KG1 (cell line): ENCODE measurements at regions not wholly inside any gene's neighbourhood (a gene's known extent, or its start where the extent isn't known, plus 50 kb on each side); places are given as distances from the start of the nearest gene placed in this dataset.

Experiments
- DNase-seq: peaks from one replicate; lab custom pipeline; 2025; lab: John Stamatoyannopoulos, UW

- no peak for DNase-seq
These were observed 270.6 kb downstream of the MAF start for GRCh38 chr16:79329967-79330366.

GRCh38 chr16:79329166-79329521 is 271.4 kb downstream of the MAF start:
- no peak for DNase-seq

- no peak for DNase-seq
These were observed 272.0 kb downstream of the MAF start for GRCh38 chr16:79328402-79329165.

GRCh38 chr16:79327836-79328235 is 272.7 kb downstream of the MAF start:
- DNase-seq = no peak

- DNase-seq = no peak
These were observed 274.0 kb downstream of the MAF start for GRCh38 chr16:79326549-79326948.

- DNase-seq = no peak
These were observed 275.2 kb downstream of the MAF start for GRCh38 chr16:79325226-79325945.

GRCh38 chr16:79320956-79321355 is 279.6 kb downstream of the MAF start:
- no peak for DNase-seq

- DNase-seq = no peak
These were observed 282.2 kb downstream of the MAF start for GRCh38 chr16:79318143-79318899.

GRCh38 chr16:79317521-79317920 is 283.0 kb downstream of the MAF start:
- DNase-seq = no peak

GRCh38 chr16:79317026-79317425 is 283.5 kb downstream of the MAF start:
- no peak for DNase-seq

GRCh38 chr16:79316004-79316458 is 284.5 kb downstream of the MAF start:
- no peak for DNase-seq

- no peak for DNase-seq
These were observed 288.0 kb downstream of the MAF start for GRCh38 chr16:79312502-79312901.

GRCh38 chr16:79310710-79311109 is 289.8 kb downstream of the MAF start:
- DNase-seq = no peak

GRCh38 chr16:79309606-79310005 is 290.9 kb downstream of the MAF start:
- DNase-seq = no peak

GRCh38 chr16:79307214-79307613 is 293.3 kb downstream of the MAF start:
- no peak for DNase-seq

- no peak for DNase-seq
These were observed 295.5 kb downstream of the MAF start for GRCh38 chr16:79305074-79305473.

GRCh38 chr16:79303959-79304387 is 296.6 kb downstream of the MAF start:
- DNase-seq = no peak

- DNase-seq = no peak
These were observed 297.3 kb downstream of the MAF start for GRCh38 chr16:79303206-79303605.

- no peak for DNase-seq
These were observed 297.8 kb downstream of the MAF start for GRCh38 chr16:79302731-79303130.

GRCh38 chr16:79301051-79301450 is 299.5 kb downstream of the MAF start:
- no peak for DNase-seq

- no peak for DNase-seq
These were observed 301.4 kb downstream of the MAF start for GRCh38 chr16:79298894-79299799.

- DNase-seq = no peak
These were observed 302.1 kb downstream of the MAF start for GRCh38 chr16:79298476-79298875.
